ENCODE measurements at regions not wholly inside any gene's neighbourhood (a gene's known extent, or its start where the extent isn't known, plus 50 kb on each side); places are given as distances from the start of the nearest gene placed in this dataset.

DNA sequence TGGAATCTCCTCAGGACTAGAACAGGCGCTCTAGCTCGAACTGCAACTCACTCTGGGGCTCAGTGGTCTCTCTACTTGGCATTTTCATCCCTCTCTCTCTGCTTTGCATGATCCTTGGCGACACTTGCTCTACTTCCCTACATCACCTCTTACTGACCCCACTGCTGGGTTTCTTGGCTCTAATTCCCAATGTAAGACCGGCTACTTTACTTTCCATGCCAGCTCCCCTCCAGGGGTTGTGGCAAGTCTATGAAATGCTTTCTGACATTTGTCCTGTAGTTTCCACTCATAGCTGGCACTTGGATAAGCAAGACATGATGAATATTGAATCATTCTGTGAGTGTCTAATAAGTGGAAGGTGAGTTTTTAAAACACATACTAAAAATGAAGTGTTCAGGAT is 292.3 kb downstream of the USP25 start:
- no TSS peak for BruUV-seq (replicated peaks)
- POLR2A ChIA-PET = no interaction called here

GRCh38 chr21:16022921-16023320 is 293.1 kb downstream of the USP25 start:
- Mint-ChIP-seq H3K36me3 (ENCODE audit: insufficient read depth, unreplicated experiment) (no peaks in the 10 kb centered on the region), H3K27me3 (ENCODE audit: insufficient read depth, unreplicated experiment) (peaks cover 7% of the 10 kb centered on the region), H3K4me1 (ENCODE audit: low read depth, unreplicated experiment) (no peaks in the 10 kb centered on the region), H3K9me3 (ENCODE audit: unreplicated experiment) (no peaks in the 10 kb centered on the region), H3K4me3 (ENCODE audit: unreplicated experiment) (no peak overlapping the region), H3K27ac (ENCODE audit: unreplicated experiment) (no peak overlapping the region)
- Histone ChIP-seq H3K9me3 (no peaks in the 10 kb centered on the region), H3K4me1 (no peaks in the 10 kb centered on the region), H3K36me3 (ENCODE audit: control insufficient read depth, insufficient read depth, low read length) (no peaks in the 10 kb centered on the region), H3K4me3 (ENCODE audit: low read depth, low read length) (no peak overlapping the region), H3K27me3 (replicated peaks; ENCODE audit: control insufficient read depth, insufficient read depth, low read length) (no peaks in the 10 kb centered on the region)
- ChIA-PET CTCF (no interaction called here), POLR2A (no interaction called here)
- no TSS peak for BruUV-seq (replicated peaks)
- intact Hi-C loops (cut with micrococcal nuclease; ENCODE audit: unreplicated experiment) = no loop called here
- TF ChIP-seq, protein P1, sequence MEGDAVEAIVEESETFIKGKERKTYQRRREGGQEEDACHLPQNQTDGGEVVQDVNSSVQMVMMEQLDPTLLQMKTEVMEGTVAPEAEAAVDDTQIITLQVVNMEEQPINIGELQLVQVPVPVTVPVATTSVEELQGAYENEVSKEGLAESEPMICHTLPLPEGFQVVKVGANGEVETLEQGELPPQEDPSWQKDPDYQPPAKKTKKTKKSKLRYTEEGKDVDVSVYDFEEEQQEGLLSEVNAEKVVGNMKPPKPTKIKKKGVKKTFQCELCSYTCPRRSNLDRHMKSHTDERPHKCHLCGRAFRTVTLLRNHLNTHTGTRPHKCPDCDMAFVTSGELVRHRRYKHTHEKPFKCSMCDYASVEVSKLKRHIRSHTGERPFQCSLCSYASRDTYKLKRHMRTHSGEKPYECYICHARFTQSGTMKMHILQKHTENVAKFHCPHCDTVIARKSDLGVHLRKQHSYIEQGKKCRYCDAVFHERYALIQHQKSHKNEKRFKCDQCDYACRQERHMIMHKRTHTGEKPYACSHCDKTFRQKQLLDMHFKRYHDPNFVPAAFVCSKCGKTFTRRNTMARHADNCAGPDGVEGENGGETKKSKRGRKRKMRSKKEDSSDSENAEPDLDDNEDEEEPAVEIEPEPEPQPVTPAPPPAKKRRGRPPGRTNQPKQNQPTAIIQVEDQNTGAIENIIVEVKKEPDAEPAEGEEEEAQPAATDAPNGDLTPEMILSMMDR (IDR thresholded peaks at IDR 0.05; ENCODE audit: insufficient read depth in 1 of 2, low read depth in 1 of 2, low read length in 1 of 2, severe bottlenecking in 1 of 2, unreplicated experiment in 1 of 2) = no peak
- DNase-seq = no peak

More for the DNA sequence above, 292.3 kb downstream of the USP25 start:
- Mint-ChIP-seq H3K27me3 (ENCODE audit: insufficient read depth, unreplicated experiment) (peaks cover 7% of the 10 kb centered on the region), H3K4me3 (ENCODE audit: unreplicated experiment) (no peak overlapping the region), H3K36me3 (ENCODE audit: insufficient read depth, unreplicated experiment) (no peaks in the 10 kb centered on the region), H3K4me1 (ENCODE audit: low read depth, unreplicated experiment) (no peaks in the 10 kb centered on the region), H3K9me3 (ENCODE audit: unreplicated experiment) (no peaks in the 10 kb centered on the region), H3K27ac (ENCODE audit: unreplicated experiment) (no peak overlapping the region)
- Histone ChIP-seq H3K9me3 (no peaks in the 10 kb centered on the region), H3K4me1 (no peaks in the 10 kb centered on the region), H3K27me3 (replicated peaks; ENCODE audit: control insufficient read depth, insufficient read depth, low read length) (no peaks in the 10 kb centered on the region), H3K4me3 (ENCODE audit: low read depth, low read length) (no peak overlapping the region), H3K36me3 (ENCODE audit: control insufficient read depth, insufficient read depth, low read length) (no peaks in the 10 kb centered on the region)
- intact Hi-C loops (cut with micrococcal nuclease; ENCODE audit: unreplicated experiment) = no loop called here
- DNase-seq = no peak
- TF ChIP-seq, protein P1 (IDR thresholded peaks at IDR 0.05; ENCODE audit: insufficient read depth in 1 of 2, low read depth in 1 of 2, low read length in 1 of 2, severe bottlenecking in 1 of 2, unreplicated experiment in 1 of 2) = no peak
- CTCF ChIA-PET = no interaction called here

DNA sequence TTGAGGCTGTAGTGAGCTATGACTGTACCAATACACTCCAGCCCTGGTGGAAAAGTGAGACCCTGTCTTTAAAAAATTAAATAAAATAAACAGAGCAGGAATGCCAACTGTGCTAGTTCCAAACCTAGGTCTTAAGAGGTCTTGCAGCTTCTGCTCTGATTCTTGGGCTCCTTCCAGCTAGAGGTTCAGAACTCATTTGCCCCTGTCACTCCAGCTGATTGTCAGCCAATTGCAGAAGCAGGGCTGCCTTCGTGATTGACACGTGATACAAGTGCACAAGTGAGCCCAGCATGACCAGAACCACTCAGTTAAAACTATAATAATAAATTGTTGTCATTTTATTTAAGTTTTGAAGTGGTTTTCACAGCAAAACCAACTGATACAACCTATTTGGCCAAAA is 298.4 kb downstream of the USP25 start:
- H3K36me3 ChIP-seq (ENCODE audit: control insufficient read depth, insufficient read depth, low read length) = no peaks in the 10 kb centered on the region
- intact Hi-C loops (cut with micrococcal nuclease; ENCODE audit: unreplicated experiment) = no loop called here
- H3K9me3 ChIP-seq = no peaks in the 10 kb centered on the region
- Mint-ChIP-seq H3K27me3 (ENCODE audit: insufficient read depth, unreplicated experiment) (peaks cover 2% of the 10 kb centered on the region), H3K9me3 (ENCODE audit: unreplicated experiment) (no peaks in the 10 kb centered on the region), H3K4me1 (ENCODE audit: low read depth, unreplicated experiment) (no peaks in the 10 kb centered on the region), H3K27ac (ENCODE audit: unreplicated experiment) (no peak overlapping the region), H3K36me3 (ENCODE audit: insufficient read depth, unreplicated experiment) (no peaks in the 10 kb centered on the region), H3K4me3 (ENCODE audit: unreplicated experiment) (no peak overlapping the region)
- H3K4me3 ChIP-seq (ENCODE audit: low read depth, low read length) = no peak overlapping the region
- no peaks in the 10 kb centered on the region for H3K27me3 ChIP-seq (replicated peaks; ENCODE audit: control insufficient read depth, insufficient read depth, low read length)
- no peaks in the 10 kb centered on the region for H3K4me1 ChIP-seq
- TF ChIP-seq, protein P1 (IDR thresholded peaks at IDR 0.05; ENCODE audit: insufficient read depth in 1 of 2, low read depth in 1 of 2, low read length in 1 of 2, severe bottlenecking in 1 of 2, unreplicated experiment in 1 of 2) = no peak
- BruUV-seq (replicated peaks) = no TSS peak
- no peak for DNase-seq
- ChIA-PET POLR2A (no interaction called here), CTCF (no interaction called here)
